ENCODE measurements at regions not wholly inside any gene's neighbourhood (a gene's known extent, or its start where the extent isn't known, plus 50 kb on each side); places are given as distances from the start of the nearest gene placed in this dataset.

DNA sequence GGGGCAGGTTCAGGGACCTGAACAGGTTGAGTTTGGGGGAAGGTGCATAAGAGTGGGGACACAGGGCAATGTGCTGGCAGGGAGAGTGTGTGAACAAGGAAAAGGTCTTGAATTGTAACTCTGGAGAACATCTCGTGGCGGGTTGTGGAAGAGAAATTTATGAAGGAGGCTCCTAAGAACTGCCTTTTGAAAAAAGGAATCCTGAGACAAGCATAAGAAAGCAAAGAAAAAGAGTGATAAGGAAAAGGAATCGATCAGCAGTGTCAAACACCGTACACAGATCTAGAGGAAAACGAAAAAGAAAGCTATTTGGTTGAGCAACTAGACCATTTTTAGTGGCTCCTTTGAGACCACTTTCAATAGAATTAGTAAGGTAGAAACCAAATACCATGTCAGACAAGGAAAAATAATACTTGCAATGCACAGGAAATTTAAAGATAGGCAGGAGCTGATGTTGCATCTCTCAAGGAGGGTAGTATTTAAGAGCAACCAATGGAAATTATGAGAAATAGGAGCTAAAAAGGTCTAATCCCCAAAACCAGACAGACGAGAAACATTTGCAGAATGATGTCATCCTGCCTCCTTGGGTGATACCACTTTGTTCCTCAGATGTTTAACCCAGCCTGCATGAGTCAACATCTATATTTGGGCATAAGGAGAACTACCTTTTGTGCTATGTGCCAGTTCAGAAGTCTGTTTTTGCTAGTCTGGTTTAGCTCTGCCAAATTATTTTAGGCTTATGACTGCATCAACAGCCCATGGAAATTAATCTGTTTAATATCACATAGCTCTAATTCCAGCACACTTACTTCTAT is 64.5 kb upstream of the STK38L start:
- no peak for FAIRE-seq

DNA sequence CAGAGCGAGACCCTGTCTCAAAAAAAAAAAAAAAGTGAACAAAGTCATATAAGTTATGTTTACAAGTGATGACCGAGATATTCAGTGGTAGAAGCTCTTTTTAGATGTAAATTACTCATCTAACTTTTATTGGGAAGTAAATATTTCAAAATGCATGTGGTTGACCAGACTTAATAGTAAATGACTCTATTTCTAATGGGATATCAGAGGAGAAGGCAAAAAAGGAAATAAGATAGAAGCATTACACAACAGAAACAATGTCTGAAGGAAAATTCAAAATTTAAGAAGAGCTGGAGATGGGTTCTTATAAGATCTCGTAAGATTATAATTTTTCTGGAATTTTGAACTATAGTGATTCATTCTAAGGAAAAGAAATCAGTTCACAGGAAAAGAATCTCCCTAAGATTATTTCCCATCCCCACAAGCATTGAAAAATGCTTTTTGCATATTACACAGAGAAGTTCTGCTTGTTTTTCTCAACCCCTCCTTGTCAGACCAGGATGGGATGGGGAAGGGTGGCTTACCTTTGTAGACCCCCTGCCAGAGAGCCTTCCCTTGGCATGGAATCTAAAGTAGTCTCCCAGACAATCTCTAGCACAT is 63.1 kb upstream of the STK38L start:
- no peak for FAIRE-seq

DNA sequence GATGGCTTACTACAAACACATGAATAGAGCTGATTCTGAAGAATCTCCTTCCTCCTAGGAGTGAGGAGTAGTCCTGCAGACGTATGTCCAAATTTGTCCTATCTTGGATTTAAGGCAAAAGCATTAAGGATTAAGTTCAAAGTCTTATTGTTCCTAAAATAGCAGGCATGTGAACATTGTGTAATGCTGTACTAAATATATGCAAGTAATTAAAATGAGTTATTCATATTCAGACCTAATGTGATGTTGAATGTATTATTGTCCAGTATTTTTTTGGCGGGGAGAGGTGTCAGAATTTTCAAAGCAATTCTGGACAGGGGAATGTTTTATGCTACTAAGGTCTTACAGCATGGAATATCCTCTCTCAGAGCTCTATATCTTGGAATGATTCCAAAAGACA is 60.7 kb upstream of the STK38L start:
- no peak for FAIRE-seq

DNA sequence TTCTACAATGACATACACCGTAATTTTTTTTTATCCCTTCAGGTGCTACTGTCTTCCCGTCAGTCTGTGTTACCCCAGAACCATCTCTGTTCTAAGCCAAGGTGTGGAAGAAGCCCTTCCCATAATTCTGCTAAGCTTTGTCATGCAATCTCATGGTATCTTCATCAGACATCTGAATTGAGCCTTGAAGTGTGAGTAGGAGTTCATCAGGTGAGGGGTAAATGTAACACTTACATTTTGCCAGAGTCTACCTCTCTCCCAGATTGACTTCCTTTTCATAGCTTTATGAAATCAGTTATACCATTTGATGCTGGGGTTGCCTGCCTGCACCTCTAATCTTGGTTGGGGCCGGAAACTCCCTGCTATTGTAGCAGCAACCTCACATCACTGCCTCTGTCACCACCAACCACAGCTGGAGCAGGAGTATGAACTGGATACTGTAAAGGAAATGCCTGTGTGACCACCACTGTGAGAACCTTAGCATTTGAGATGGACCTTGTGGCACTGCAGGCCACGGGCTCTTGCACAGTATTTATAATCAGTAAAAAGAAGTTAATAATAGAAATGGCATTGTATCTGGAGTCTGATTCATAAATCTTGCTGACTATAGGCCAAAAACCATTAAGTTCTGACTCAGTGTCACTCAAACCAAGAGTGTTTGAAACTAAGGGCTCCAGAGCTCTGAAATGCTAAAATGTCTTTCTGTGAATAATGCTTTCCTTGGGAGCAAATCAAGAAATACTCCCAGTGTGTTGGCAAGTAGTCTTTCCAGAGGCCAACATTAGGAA is 58.7 kb upstream of the STK38L start:
- no peak for FAIRE-seq

DNA sequence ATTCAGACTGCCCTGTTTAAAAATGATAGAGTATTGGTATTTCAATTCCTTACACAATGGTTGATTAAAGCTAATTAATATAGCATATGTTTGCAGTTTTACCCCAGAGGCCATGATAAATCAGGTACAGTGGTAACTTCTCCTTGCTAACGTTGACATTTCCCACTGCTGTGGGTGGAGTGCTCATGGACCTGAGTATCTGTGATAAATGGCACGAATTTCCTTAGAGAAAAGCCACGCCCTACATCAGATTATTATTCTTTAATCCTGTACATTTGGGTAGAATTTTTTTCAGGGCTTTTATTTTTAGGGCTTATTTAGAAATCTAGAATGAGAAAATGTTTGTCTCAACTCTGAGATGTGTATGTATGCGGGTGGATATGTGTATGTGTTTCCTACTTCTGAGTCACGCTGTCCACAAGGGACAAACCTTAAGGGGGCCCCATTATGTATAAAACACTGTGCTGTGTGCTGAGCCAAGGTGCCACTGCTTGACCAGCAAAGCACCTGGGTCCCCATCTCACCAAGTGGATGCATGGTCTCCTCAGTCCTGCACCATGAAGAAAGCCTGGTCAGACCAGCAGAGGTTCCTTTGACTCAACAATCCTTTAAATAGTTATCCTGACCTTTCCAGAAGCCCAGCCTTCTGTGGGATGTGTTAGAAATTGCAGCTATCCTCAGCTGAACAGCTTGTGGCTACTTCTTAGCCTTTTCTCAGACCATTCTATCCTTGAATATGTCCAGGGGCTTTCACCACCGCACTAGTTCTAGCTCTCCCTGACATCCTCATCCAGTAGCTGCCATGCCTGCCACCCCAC is 57.9 kb upstream of the STK38L start:
- FAIRE-seq, result no peak

DNA sequence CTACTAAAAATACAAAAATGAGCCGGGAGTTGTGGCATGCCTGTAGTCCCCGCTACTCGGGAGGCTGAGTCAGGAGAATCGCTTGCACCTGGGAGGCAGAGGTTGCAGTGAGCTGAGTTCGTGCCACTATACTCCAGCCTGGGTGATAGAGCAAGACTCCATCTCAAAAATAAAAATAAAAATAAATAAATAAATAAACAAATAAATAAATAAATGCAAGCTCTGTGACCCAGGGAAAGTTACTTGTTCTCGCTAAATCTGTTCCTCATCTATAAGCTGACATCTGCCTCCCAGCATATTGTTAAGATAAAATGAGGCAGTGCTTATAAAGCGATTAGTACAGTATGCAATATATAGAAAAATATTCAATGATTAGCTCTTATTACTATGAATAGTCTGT is 56.4 kb upstream of the STK38L start:
- FAIRE-seq, result no peak

DNA sequence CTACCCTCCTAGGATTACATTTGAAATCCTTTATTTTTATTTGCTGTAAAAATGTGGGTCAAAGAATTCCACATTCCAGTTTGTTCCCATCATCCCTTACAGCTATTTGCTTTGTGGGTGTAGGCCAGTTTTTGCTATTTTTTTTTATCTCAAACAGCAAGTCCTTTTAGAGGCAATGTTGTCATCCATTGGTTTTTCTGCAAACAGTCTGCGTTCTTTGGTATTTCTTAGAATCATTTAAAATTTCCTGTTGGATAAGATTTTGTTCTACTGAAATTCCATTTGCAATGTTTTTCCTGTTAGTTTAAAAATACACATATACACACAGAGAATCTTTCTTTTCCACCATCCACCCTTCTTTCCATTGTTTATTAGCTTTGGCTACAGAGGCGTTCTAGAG is 53.3 kb upstream of the STK38L start:
- no peak for FAIRE-seq

DNA sequence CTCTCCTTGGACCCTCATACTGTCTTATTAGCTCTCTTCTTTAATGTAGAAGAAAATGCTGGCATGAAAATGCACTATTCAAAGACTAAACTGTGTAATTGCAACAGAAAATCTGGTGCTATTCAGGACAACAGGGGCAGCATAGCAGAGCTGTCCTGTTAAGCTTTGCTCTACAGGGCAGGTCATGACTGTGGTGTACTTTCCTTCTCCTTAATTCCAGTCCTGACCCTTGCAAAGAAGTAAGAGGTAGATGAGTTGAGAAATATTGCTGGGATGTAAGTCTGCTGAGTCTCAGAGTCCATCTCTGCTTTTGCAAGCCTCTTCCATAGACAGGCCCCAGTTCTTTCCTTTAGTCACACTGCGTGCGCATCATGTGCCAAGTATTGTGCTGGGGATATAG is 52.6 kb upstream of the STK38L start:
- no peak for FAIRE-seq

DNA sequence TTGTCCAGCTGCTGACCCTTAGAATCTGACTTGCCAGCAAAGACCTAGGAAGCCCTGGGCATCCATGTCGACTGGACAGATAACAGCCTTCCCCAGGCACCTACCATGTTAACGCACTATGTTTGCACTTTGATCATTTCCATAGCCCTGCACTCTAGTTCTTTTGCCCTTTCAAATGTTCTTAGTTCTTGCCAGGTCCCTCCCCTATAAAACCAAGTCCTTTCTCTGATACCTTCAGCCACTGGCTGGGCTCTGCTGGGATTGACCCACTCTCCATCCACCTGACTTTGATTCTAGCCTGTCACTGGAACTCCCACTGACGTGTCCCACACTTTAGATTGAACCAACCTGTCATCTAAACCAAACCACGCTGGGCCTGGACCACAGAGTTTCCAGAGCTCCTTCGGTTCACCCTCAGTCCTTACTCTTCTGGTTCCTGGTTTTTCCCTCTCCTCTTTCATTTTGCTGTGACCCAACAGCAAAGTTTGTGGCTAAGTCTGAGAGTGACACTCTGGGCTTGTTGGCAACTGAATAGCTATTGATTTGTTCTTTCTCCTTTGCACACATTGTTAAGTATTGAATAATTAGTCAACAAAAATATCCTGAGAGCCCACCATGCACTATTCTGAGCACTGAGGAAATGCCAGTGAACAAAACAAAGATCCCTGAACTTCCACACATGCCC is 51.8 kb upstream of the STK38L start:
- FAIRE-seq, result no peak

DNA sequence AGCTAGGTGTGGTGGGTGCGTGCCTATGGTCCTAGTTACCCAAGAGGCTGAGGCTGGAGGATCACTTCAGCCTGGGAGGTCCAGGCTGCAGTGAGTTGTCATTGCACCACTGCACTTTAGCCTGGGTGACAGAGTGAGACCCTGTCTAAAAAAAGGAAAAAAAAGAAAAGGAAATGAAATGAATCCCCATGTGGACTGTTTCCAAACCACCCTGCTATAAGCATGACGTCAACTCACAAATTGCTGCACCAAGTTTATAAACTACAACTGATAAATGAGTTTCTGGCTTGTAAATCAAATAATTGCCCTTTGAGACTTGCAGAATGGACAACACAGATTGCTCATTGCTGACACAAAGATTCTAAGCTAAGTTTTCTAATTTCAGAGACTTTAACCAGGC is 51.0 kb upstream of the STK38L start:
- FAIRE-seq, result no peak

DNA sequence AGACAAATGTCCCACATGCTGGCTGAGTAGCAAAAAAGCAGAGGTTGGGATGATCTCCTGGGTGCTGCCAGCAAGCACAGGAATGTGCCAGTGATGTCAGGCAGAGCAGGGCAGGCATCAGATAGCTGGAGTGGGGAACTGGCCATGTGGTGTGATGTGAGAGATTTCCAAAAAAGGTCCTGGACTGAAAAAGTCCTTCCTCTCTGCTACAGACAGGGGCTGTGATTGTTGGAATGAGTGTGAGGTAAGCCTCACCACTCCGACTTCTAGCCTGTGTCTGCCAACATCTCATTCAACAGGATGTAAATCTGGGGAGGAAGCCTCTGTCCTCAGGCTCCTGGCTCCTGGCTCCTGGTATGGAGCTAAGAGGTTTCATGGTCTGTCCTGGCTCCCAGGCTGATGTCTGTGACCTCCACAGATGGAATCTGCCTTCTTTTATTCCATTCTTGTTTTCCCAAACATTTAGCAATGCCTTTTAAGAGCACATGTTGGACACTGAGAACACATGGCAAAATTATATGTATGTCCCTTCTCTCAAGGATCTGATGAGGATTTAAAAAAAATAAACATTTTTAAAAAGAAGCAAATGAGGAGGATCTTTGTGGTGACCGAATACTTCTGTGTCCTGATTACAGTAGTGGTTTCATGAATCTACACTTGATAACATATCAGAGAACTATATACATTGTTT is 50.1 kb upstream of the STK38L start:
- FAIRE-seq, result no peak
